Stimulated activated CD8-positive, alpha-beta memory T cell treated with anti-CD3 and anti-CD28 coated beads, Interleukin-15, amount 100 ng/mL, for 1 hour (primary cell): ENCODE measurements at regions not wholly inside any gene's neighbourhood (a gene's known extent, or its start where the extent isn't known, plus 50 kb on each side); places are given as distances from the start of the nearest gene placed in this dataset.

ENCODE experiments used
- DNase-seq: peaks from one replicate; pipeline ENCODE4 v3.0.0-alpha.2; 2020; ENCODE audit warnings: low read depth

- no peak for DNase-seq
Measured at GRCh38 chr1:29523576-29523975, 287.3 kb downstream of the PTPRU start.

- no peak for DNase-seq
Measured at GRCh38 chr1:29523136-29523535, 286.8 kb downstream of the PTPRU start.

GRCh38 chr1:29521811-29522580, 285.7 kb downstream of the PTPRU start:
- no peak for DNase-seq

GRCh38 chr1:29521438-29521715, 285.1 kb downstream of the PTPRU start:
- no peak for DNase-seq

- no peak for DNase-seq
Measured at GRCh38 chr1:29520571-29521437, 284.5 kb downstream of the PTPRU start.

GRCh38 chr1:29519788-29520110, 283.4 kb downstream of the PTPRU start:
- no peak for DNase-seq

GRCh38 chr1:29519108-29519787, 282.9 kb downstream of the PTPRU start:
- no peak for DNase-seq

GRCh38 chr1:29518183-29518835, 282.0 kb downstream of the PTPRU start:
- DNase-seq, result no peak

GRCh38 chr1:29517251-29518086, 281.1 kb downstream of the PTPRU start:
- no peak for DNase-seq

GRCh38 chr1:29516063-29516820, 279.9 kb downstream of the PTPRU start:
- DNase-seq, result no peak

GRCh38 chr1:29515170-29515955, 279.0 kb downstream of the PTPRU start:
- no peak for DNase-seq

GRCh38 chr1:29514361-29515169, 278.2 kb downstream of the PTPRU start:
- no peak for DNase-seq

- no peak for DNase-seq
Measured at GRCh38 chr1:29513357-29513756, 277.0 kb downstream of the PTPRU start.

GRCh38 chr1:29511436-29511835, 275.1 kb downstream of the PTPRU start:
- no peak for DNase-seq

GRCh38 chr1:29508458-29509107, 272.3 kb downstream of the PTPRU start:
- no peak for DNase-seq

- DNase-seq, result no peak
Measured at GRCh38 chr1:29506678-29507225, 270.4 kb downstream of the PTPRU start.

- DNase-seq, result no peak
Measured at GRCh38 chr1:29505532-29506220, 269.4 kb downstream of the PTPRU start.
